GM10847 (cell line): ENCODE measurements at regions not wholly inside any gene's neighbourhood (a gene's known extent, or its start where the extent isn't known, plus 50 kb on each side); places are given as distances from the start of the nearest gene placed in this dataset.

Experiments
- POLR2A ChIP-seq: IDR thresholded peaks from 2 replicates; pipeline ENCODE4 v1.6.1; 2011; ENCODE audit not compliant: insufficient read length; ENCODE audit errors: extremely low read depth

DNA sequence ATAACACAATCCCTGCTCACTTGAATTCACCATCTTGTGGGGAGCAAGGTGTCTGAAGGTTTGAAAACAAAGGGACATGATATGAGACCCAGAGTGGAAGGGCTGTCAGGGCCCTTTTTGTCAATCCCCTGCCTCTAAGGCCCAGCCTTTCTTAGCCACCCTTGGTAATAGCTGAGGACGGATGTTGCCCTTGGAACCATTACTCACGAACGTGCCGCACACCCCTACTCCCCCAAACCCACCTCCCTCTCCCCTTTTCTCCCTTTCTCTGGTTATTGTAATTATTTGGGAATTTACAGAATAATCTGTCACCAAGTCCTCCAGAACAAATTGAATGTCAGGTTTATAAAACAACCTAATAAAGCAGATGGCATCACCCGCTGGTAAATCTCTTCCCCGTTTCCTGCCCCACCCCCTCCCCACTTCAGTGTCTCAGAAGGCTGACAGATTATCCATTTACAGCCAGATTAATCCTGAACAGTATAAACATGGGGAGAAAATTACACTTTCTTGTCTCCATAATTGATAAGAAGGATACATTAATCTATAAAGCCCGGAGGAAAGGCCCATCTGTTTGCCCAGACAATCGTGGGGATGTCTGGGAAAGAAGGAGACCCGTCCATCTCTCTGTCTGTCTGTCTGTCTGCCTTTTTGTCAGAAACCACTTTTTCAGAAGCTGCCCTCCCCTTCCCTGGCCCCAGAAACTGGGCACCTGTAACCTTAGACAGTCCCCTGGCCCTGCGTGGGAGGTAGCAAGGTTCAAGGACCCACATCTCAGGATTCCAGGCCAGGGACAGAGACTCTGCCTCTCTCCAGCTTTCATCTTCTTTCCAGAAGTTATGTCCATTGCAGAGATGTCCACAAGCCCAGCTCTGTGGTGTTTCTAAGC, 60.6 kb upstream of the CD34 start:
- no peak for TF ChIP-seq POLR2A

DNA sequence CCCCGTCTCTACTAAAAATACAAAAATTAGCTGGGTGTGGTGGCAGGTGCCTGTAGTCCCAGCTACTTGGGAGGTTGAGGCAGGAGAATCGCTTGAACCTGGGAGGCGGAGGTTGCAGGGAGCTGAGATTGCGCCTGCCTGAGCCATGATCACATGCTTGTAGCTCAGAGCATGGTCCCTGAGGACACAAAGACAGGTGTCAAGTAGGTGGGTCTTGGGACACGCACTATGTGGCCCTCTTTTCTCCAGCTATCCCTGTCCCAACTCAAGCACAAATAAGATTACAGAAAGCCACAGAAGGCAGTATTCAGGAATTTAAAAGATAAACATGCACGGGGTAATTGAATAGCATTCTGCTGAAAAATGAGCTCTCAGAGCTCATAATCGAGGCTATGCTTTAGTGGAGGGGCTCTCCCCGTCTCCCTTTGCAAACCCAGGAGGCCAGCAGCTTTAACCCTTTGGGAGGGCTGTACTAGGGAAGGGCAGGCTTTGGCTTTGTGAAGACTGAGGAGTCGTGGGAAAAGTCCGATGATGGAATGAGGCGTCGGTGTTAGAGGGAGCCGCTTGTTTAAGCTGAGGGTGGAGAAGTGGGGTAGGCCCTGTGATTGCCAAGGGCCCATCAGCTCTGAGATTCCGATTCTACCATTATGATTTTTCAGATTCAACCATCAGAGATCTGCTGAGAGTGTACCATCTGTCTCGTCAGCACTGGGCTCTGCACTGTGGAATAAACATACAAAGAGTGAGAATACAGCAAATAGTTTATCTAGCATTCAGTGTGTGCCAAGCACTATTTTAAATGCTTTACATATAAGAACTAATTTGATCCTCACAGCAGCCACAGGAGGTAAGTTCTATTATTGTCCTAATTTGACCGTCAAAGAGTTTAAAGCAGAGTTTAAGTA, 59.7 kb upstream of the CD34 start:
- no peak for TF ChIP-seq POLR2A

DNA sequence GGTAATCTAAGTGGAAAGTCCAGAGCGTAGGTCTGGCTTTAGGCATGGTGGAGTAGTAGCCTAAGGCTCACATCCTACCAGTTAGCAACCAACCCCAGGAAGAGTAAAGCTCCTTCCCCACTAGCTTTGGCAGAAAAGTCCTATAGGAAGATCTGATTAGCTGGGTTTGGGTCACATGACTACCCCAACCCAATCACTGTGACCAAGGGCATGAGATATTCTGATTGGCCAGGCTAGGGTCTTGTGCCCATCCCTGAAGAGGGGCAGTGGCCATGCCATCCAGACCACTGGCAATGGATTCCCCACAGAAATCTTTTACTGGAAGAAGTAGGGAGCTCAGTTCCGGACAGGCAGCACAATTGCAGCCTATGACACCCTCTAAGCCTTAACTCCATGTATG, 58.6 kb upstream of the CD34 start:
- no peak for TF ChIP-seq POLR2A

DNA sequence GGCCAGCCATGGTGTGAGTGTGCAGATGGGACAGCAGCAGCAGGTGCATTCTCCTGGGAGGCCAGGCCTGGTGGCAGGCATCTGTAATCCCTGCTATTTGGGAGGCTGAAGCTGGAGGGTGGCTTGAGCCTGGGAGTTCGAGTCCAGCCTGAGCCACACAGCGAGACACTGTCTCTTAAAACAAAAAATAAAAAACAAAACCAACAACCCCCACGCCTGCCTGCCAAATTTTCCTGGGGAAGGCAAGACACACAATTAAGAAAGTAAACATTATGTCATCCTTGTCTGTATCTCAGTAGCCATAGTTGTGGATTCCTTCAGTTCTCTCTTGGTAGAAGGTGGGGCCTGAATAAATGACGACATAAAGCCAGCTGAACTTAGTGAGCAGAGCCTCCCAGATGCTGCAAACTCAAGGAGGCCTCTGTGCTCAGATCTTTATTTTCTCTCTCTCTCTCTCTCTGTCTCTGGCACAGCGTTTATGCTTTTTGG, 57.6 kb upstream of the CD34 start:
- TF ChIP-seq POLR2A, result no peak

DNA sequence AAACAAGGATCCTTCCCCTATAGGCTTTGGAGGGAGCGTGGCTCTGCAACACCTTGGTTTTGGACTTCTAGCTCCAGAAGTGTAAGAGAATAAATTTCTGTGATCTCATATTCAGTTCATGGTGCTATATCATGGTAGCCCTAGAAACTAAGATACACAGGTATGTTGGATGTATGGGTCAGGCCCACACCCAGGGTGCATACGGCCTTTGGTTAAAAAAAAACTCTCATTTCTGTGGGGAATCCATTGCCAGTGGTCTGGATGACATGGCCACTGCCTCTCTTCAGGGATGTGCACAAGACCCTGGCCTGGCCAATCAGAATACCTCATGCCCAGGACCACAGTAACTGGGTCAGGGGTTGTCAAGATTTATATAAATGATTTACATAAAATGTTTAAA, 56.8 kb upstream of the CD34 start:
- no peak for TF ChIP-seq POLR2A

DNA sequence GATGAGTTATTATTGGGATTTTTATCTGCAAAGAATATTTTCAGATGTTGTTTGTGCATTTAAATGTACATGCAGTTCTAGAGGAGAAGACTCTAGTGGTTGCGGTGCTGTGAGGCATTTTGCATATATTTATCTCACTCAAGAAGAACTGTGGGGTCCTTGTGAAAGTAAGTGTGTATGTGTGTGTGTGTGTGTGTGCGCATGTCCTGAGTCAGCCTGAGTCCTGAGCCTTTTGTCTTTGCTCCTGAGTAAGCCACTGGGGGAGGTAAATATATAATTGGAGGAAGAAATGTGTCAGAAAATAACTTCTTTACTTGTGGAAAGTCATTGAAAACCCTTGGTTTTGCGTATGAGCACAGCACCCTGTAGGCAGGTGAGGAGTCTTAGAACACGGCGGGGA, 55.6 kb upstream of the CD34 start:
- TF ChIP-seq POLR2A, result no peak

DNA sequence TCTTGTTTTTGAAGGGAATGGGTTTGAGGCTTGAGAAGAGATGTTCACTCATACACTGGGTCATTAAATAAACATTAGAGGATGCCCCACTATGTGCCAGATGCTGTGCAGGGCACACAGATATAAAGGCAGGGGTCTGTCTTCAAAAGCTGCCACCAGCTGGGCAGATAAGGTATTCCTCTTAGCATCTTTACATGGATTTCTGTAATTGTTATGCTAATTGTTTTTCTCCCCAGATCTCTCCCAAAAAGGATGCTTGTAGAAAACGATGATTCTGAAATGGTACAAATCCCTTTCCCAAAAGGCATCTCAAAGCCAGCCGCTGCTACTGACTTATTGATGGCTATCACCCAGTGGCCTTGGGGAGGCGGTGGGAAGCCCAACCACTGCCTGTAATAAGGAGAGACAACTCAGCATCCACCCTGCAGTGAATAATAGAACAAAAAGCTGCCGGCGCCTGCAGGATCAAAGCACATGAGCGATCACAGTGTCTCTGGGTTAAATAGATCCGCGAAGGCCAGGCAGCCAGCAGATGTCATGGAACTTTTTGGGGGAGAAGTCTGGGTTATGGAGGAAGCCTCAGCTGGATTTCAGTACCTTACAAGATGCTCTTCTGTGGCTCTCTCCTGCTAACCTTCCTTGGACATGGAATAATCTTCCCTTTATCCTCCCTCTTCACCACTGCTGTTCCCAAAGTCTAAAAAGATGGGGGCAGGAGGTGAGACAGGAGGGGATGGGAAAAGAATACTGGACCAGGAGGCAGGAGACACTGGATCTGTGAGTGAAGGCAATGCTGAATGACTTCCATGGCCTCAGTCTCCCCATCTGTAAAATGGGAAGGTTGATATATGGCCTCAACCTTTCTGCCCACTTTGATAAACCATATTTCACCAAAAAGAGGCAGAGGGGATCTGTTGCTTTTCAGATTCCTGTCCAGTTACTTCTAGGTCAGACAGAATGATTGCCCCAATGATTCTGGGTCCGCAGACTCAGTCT, 54.8 kb upstream of the CD34 start:
- no peak for TF ChIP-seq POLR2A

DNA sequence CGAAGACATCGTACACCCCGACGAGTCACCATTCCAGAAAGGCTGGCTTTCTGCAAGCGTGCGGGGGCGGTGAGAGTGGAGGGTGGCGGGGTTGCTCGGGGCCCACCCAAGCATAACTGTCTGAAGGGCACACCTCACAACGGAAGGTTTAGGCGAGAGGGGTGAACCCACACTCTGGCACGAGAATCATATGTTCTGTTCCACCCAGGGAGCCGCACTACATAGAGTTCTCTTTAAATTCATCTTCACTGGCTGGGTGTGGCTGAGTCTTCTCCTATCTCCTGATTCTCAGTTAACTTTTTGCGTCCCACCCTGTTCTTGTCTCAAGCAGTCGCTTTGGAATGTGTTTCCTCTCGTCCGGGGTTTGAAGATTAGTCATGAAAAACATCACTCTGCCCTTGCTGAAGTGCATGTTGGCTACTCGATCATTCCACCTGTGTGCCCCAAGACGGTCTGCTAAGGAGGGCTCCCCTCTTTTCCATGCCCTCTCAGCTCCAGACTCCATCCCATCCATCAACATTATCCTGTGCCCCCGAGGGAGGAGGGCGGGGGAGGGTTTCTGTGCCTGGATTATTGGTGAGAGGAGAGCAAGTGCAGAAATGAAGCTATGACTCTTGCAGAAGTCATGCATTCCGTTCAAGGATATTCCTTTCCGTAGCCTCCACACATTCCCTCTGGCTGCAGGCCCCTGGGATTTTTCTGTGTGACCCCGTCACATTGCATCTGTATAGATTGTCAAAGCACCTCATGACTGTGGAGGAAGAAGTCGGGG, 53.5 kb upstream of the CD34 start:
- TF ChIP-seq POLR2A, result no peak

DNA sequence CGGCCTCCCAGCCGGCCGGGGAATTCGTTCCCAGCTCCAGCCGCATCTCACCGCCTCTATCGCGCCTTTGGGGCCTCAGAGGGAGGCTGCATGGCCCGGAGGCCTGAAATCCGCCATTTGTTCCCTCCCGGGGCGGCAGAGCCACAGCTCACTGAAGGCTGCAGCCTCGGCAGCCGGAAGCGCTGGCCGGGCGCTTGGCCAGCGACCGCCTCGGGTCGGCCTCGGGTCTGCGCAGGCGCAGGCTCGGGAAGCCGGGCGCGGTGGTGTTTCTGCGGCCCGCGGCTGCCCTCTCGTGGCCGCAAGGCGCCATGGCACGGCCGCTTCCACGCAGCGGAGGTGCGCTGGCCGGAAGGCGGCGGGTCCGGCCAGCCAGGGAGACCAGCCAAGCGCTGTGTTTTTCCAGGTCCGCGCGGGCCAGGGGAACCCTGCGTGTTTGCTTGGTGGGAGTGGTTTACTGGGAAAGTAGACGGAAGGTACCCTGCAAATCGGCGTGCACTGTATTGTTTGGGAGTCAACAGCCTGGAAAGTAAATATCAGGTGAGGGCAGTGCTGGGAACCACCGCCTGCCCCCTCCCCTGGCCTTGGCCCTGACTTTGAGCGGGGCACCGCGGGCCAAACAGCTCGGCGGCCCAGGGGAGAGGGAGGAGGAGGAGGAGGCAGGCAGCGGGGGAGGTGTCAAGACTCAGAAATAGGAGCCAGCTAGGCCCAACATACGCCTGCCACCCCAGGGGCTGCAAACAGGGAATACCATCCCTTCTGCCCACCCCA, 52.7 kb upstream of the CD34 start:
- TF ChIP-seq POLR2A, result peak; percentile 67

DNA sequence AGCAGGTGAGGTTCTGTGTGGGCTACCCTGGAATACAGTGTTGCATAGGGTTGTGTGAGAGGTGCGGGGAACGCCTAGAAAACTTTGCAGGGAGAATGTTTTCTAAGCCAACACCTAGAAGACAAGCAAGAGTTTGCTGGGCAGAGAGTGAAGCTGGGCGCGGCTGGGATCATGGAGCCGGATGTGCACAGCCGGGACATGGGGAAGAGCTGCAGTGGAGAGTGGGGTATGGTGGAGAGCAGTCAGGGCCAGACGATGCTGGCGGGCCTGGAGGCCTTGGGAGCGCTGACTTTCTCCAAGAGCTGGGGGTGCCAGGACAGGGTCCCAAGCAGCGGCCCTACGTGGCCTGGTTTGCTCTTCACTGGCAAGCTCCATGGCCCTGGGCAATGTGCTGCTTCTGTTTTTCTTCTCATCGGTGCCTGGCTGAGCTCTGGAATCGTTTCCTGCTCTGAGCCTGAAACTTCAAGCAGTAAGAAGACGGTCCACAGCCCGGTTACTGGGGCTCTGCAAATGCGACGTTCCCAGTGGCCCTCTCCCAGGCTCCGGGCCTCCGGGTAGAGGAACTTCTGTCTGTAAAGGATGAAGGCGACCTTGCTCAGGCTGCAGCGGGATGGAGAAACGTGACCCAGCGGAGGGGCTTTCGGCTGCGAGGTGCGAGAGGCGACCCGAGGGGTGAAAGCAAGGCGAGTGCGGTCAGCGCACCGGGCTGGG, 51.9 kb upstream of the CD34 start:
- TF ChIP-seq POLR2A, result no peak
